Suprapubic skin (tissue), 4 donors: ENCODE measurements at regions not wholly inside any gene's neighbourhood (a gene's known extent, or its start where the extent isn't known, plus 50 kb on each side); places are given as distances from the start of the nearest gene placed in this dataset.

Source experiments
- DNase-seq, 2 donors: peaks; one replicate each; pipeline ENCODE4 v3.0.0-alpha.2; 2019; ENCODE audit warnings: low spot score in 2 of 2
- H3K27ac ChIP-seq: fragments of 200-600 bp; sonication (generic); one replicate; pipeline ENCODE4 v1.5.1; 2019
- H3K27me3 ChIP-seq: fragments of 200-600 bp; sonication (generic); one replicate; pipeline ENCODE4 v1.5.1; 2019
- H3K36me3 ChIP-seq: fragments of 200-600 bp; sonication (generic); one replicate; pipeline ENCODE4 v1.5.1; 2019
- H3K4me1 ChIP-seq: fragments of 200-600 bp; sonication (generic); one replicate; pipeline ENCODE4 v1.5.1; 2019
- H3K4me3 ChIP-seq: fragments of 200-600 bp; sonication (generic); one replicate; pipeline ENCODE4 v1.5.1; 2019; ENCODE audit warnings: mild to moderate bottlenecking
- H3K9me3 ChIP-seq: fragments of 200-600 bp; sonication (generic); one replicate; pipeline ENCODE4 v1.5.1; 2019
- EP300 ChIP-seq: sonication (generic); formaldehyde crosslinking; IDR thresholded peaks from one replicate; pipeline ENCODE4 v1.6.1; 2017; ENCODE audit warnings: antibody characterized with exemption
- POLR2A ChIP-seq, 2 donors: fragments of 450-650 bp; IDR thresholded peaks; one replicate each; pipeline ENCODE4 v1.6.1; 2017; ENCODE audit warnings: antibody characterized with exemption in 2 of 2, mild to moderate bottlenecking in 2 of 2, moderate library complexity in 2 of 2
- POLR2AphosphoS5 ChIP-seq, 3 donors: sonication (generic); formaldehyde crosslinking; IDR thresholded peaks; one replicate each; pipeline ENCODE4 v1.6.1; 2017; ENCODE audit warnings: antibody characterized with exemption in 3 of 3
- WGBS: methylation state at CpG from one replicate; pipeline ENCODE4 v1.1.5; 2018; 5-methylcytosine and 5-hydroxymethylcytosine counted together
- TF ChIP-seq, protein P1 (sequence below), 2 donors: fragments of 200-600 bp in 1 of 2; fragments of 450-650 bp in 1 of 2; sonication (generic) in 1 of 2; IDR thresholded peaks; one replicate each; pipeline ENCODE4 v1.5.1; 2016 to 2019; ENCODE audit warnings: antibody characterized with exemption in 2 of 2, mild to moderate bottlenecking in 1 of 2, moderate library complexity in 1 of 2

DNA sequence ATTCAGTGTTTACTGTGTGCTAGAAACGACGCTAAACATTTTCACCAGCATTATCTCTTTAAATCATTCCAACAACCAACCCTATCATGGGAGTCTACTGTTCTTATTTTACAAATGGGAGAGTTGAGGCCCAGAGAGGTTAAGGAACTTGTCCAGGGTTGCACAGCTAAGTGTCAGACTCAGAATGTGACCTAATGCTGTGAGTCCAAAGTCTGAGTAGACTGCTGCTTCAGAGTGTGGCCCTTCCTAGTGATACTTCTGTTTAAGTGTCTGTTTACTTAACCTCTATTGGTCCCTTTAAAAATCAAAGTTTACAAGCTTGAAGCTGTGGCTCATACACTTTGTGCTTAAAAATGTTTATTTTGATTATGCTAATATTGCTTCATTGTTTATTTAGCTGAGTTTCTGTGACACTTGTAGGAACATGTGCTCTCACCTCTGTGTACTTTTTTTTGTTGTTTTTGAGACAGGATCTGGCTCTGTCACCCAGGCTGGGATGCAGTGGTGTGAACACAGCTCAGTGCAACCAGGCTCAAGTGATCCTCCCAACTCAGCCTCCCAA lies 84.4 kb upstream of the SYPL1 start:
- TF ChIP-seq POLR2A (IDR thresholded peaks at IDR 0.05), result no peak
- no peak for TF ChIP-seq EP300
- TF ChIP-seq, protein P1, sequence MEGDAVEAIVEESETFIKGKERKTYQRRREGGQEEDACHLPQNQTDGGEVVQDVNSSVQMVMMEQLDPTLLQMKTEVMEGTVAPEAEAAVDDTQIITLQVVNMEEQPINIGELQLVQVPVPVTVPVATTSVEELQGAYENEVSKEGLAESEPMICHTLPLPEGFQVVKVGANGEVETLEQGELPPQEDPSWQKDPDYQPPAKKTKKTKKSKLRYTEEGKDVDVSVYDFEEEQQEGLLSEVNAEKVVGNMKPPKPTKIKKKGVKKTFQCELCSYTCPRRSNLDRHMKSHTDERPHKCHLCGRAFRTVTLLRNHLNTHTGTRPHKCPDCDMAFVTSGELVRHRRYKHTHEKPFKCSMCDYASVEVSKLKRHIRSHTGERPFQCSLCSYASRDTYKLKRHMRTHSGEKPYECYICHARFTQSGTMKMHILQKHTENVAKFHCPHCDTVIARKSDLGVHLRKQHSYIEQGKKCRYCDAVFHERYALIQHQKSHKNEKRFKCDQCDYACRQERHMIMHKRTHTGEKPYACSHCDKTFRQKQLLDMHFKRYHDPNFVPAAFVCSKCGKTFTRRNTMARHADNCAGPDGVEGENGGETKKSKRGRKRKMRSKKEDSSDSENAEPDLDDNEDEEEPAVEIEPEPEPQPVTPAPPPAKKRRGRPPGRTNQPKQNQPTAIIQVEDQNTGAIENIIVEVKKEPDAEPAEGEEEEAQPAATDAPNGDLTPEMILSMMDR (IDR thresholded peaks at IDR 0.05), result no peak
- no peak for TF ChIP-seq POLR2AphosphoS5 (IDR thresholded peaks at IDR 0.05)
- H3K9me3 ChIP-seq, result no peaks in the 10 kb centered on the region
- 86% methylated on average over 2 of the region's 2 CpGs for WGBS
- H3K4me1 ChIP-seq, result no peaks in the 10 kb centered on the region
- H3K27ac ChIP-seq, result no peak overlapping the region
- H3K36me3 ChIP-seq, result no peaks in the 10 kb centered on the region
- no peak for DNase-seq
- no peak overlapping the region for H3K4me3 ChIP-seq
- H3K27me3 ChIP-seq, result no peaks in the 10 kb centered on the region

DNA sequence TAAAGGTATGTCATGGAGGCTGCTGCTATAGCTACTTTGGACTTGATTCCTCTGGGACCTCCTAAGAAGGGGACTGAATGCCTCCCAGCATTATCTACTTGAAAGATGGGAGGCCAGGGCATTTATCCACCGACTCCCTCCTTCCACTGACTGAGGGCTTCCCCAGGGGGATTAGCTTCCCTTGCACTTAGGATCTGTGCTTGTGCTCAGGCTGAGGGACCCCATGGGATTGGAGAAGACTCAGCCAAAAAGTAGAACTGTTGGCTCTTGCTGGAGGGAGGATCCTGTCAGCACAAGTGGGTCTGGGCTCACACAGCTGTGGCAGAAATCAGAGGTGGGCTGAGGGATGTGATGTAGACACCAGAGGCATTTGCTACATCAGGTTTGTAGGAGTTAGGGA lies 81.5 kb upstream of the SYPL1 start:
- H3K4me1 ChIP-seq, result no peaks in the 10 kb centered on the region
- DNase-seq, result no peak
- H3K27me3 ChIP-seq, result no peaks in the 10 kb centered on the region
- H3K4me3 ChIP-seq, result no peak overlapping the region
- no peak overlapping the region for H3K27ac ChIP-seq
- 50% methylated on average over 1 of the region's 1 CpG for WGBS
- no peaks in the 10 kb centered on the region for H3K9me3 ChIP-seq
- no peak for TF ChIP-seq POLR2A (IDR thresholded peaks at IDR 0.05)
- TF ChIP-seq POLR2AphosphoS5 (IDR thresholded peaks at IDR 0.05), result no peak
- TF ChIP-seq EP300, result no peak
- TF ChIP-seq, protein P1 (IDR thresholded peaks at IDR 0.05), result no peak
- no peaks in the 10 kb centered on the region for H3K36me3 ChIP-seq

GRCh38 chr7:106190589-106191330 lies 78.6 kb upstream of the SYPL1 start:
- H3K4me1 ChIP-seq, result no peaks in the 10 kb centered on the region
- 75% methylated on average over 10 of the region's 10 CpGs for WGBS
- no peak overlapping the region for H3K27ac ChIP-seq
- no peak for DNase-seq
- no peaks in the 10 kb centered on the region for H3K9me3 ChIP-seq
- H3K36me3 ChIP-seq, result no peaks in the 10 kb centered on the region
- TF ChIP-seq EP300 (no peak), POLR2AphosphoS5 (IDR thresholded peaks at IDR 0.05) (no peak), POLR2A (IDR thresholded peaks at IDR 0.05) (no peak)
- no peak overlapping the region for H3K4me3 ChIP-seq
- no peaks in the 10 kb centered on the region for H3K27me3 ChIP-seq

DNA sequence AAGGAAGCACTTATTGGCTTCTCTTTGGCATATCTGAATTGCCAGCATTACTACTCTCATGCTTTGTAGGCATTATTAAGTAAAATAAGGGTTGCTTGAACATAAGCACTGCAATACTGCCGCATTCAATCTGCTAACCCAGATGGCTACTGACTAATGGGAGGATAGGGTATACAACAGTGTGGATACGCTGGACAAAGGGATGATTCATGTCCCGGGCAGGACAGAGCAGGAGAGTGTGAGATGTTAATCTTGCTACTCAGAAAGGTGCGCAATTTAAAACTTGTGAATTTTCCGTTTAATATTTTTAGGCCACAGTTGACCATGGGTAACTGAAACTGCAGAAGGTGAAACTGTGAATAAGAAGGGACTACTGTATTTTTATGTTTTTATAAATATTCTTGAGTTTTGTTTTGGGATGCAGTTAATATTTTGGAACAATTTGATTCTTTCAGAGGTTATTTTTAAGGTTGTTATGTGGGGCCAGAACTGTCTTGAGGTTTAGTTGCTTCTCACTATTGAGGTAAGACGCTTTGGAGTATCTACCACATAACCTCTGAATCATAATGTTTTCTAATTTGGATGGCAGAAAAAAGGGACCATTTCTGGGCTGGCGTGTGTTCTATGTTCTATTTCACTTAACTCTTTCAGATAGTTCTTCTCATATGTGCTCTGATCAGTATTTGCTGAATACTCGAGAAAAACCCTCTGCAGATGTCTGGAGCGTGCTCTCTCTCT lies 75.7 kb upstream of the SYPL1 start:
- 78% methylated on average over 9 of the region's 9 CpGs for WGBS
- DNase-seq, result no peak
- no peaks in the 10 kb centered on the region for H3K9me3 ChIP-seq
- H3K27ac ChIP-seq, result no peak overlapping the region
- H3K4me1 ChIP-seq, result no peaks in the 10 kb centered on the region
- no peaks in the 10 kb centered on the region for H3K27me3 ChIP-seq
- H3K36me3 ChIP-seq, result no peaks in the 10 kb centered on the region
- H3K4me3 ChIP-seq, result no peak overlapping the region
- TF ChIP-seq POLR2AphosphoS5 (IDR thresholded peaks at IDR 0.05), result no peak
- TF ChIP-seq EP300, result no peak

DNA sequence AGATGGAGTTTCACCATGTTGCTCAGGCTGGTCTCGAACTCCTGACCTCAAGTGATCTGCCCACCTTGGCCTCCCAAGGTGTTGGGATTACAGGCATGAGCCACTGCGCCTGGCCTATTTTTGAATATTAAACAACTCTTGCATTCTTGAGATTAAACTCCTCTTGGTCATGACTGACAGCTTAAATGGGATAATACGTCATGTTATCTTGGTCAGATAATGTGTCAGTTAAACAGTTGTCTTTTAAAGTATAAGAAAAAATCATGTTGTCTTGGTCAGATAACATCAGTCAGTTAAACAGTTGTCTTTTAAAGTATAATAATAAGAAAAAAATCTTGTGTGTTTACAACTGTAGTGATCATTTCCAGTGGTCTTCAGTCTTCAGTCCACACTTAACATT lies 73.6 kb upstream of the SYPL1 start:
- H3K27ac ChIP-seq, result no peak overlapping the region
- no peaks in the 10 kb centered on the region for H3K9me3 ChIP-seq
- WGBS, result 91% methylated on average over 3 of the region's 3 CpGs
- no peaks in the 10 kb centered on the region for H3K4me1 ChIP-seq
- DNase-seq, result no peak
- no peaks in the 10 kb centered on the region for H3K36me3 ChIP-seq
- no peak overlapping the region for H3K4me3 ChIP-seq
- no peak for TF ChIP-seq POLR2A (IDR thresholded peaks at IDR 0.05)
- no peak for TF ChIP-seq POLR2AphosphoS5 (IDR thresholded peaks at IDR 0.05)
- TF ChIP-seq, protein P1 (IDR thresholded peaks at IDR 0.05), result no peak
- TF ChIP-seq EP300, result no peak
- H3K27me3 ChIP-seq, result no peaks in the 10 kb centered on the region

- DNase-seq, result no peak
- peaks cover 10% of the 10 kb centered on the region for H3K4me1 ChIP-seq
- no peak overlapping the region for H3K4me3 ChIP-seq
- H3K27ac ChIP-seq, result no peak overlapping the region
- no peaks in the 10 kb centered on the region for H3K36me3 ChIP-seq
- 80% methylated on average over 3 of the region's 3 CpGs for WGBS
- H3K9me3 ChIP-seq, result no peaks in the 10 kb centered on the region
- no peaks in the 10 kb centered on the region for H3K27me3 ChIP-seq
- TF ChIP-seq POLR2AphosphoS5 (IDR thresholded peaks at IDR 0.05), result no peak
- TF ChIP-seq, protein P1 (IDR thresholded peaks at IDR 0.05), result no peak
- TF ChIP-seq POLR2A (IDR thresholded peaks at IDR 0.05), result no peak
Measured at GRCh38 chr7:106183952-106184351, 71.8 kb upstream of the SYPL1 start.
